VCaP (cell line): ENCODE measurements at regions not wholly inside any gene's neighbourhood (a gene's known extent, or its start where the extent isn't known, plus 50 kb on each side); places are given as distances from the start of the nearest gene placed in this dataset.
A peak's percentile ranks its signal among the peaks of the same experiment; 100 is the strongest.

Experiments
- H3K27ac ChIP-seq: fragments of 450-650 bp; 2 replicates; pipeline ENCODE4 v1.5.1; 2017
- TF ChIP-seq, protein P1 (sequence below): fragments of 450-650 bp; conservative IDR thresholded peaks from 2 replicates; pipeline ENCODE4 v1.5.1; 2017; ENCODE audit warnings: mild to moderate bottlenecking, moderate library complexity

DNA sequence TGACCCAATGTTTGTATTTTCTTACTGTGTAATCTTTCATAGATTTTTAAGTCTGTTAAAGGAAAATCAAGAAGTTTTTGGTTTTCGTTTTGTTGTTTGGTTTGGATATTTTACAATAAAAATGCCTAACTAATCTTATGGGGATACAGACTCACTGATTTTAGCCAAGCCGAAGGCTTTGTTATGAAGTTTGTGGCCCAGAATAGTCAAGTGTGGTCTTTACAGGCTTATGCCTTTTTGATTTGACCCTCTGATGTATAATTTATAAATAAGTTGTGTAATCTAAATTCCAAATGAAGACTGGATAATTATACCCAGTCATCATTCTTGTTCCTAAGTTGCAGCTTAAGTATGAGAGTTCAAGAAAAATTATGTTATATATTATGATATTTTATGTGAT, 739.3 kb downstream of the ADGRL2 start:
- TF ChIP-seq, protein P1, sequence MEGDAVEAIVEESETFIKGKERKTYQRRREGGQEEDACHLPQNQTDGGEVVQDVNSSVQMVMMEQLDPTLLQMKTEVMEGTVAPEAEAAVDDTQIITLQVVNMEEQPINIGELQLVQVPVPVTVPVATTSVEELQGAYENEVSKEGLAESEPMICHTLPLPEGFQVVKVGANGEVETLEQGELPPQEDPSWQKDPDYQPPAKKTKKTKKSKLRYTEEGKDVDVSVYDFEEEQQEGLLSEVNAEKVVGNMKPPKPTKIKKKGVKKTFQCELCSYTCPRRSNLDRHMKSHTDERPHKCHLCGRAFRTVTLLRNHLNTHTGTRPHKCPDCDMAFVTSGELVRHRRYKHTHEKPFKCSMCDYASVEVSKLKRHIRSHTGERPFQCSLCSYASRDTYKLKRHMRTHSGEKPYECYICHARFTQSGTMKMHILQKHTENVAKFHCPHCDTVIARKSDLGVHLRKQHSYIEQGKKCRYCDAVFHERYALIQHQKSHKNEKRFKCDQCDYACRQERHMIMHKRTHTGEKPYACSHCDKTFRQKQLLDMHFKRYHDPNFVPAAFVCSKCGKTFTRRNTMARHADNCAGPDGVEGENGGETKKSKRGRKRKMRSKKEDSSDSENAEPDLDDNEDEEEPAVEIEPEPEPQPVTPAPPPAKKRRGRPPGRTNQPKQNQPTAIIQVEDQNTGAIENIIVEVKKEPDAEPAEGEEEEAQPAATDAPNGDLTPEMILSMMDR = no peak
- H3K27ac ChIP-seq = no peak overlapping the region

DNA sequence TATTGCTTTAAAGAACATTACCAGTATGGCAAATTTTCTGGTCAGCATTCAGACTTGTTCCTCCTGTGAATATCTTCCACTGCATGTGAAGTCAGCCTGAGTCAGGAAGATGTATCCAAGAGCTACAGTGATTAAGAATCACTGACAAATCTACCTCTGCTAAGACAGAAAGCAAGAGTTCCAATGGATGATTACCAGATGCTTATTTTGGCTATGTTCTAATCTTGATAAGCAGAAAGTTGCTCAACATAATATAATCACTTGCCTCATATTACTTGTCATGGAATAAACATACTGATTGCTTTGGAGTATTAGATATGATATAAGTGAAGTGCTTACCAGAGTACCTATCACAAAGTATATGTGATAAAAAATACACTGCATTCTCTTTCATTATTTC, 738.1 kb downstream of the ADGRL2 start:
- TF ChIP-seq, protein P1 = no peak
- H3K27ac ChIP-seq = no peak overlapping the region

DNA sequence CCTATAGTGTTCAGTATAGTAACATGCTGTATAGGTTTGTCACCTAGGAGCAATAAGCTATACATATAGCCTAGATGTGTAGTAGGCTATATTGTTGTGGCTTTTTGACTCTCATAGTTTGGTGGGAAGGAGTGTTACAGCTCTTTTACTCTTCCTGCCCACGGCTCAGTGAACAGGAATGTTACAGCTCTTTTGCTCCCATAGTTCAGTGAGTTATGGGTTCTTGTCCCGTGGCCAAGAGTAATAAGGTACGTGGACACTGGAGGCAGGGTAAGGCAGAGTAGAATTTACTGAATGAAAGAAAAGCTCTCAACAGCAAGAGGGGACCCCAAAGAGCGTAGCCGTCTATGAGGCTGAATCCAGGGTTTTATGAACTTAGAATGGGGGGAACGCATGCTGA, 734.3 kb downstream of the ADGRL2 start:
- no peak overlapping the region for H3K27ac ChIP-seq
- TF ChIP-seq, protein P1 = no peak

DNA sequence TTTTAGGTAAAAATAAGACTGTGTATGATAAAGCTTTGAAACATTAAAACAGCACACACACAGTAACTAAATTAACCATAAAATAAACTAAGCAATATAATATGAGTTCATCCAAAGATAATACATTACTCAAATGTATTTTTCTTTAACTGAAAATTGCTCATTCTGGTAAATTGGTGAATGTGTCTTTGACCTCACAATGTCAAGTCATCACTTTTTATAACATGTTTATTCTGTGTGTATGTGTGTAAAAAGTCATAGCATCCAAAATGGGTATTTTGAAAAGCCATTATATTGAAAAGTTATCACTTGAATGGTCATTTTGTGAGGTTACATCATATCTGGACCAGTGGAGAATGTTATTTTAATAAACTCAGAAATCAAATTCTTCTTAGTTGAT, 724.6 kb downstream of the ADGRL2 start:
- TF ChIP-seq, protein P1 = no peak
- H3K27ac ChIP-seq = no peak overlapping the region

DNA sequence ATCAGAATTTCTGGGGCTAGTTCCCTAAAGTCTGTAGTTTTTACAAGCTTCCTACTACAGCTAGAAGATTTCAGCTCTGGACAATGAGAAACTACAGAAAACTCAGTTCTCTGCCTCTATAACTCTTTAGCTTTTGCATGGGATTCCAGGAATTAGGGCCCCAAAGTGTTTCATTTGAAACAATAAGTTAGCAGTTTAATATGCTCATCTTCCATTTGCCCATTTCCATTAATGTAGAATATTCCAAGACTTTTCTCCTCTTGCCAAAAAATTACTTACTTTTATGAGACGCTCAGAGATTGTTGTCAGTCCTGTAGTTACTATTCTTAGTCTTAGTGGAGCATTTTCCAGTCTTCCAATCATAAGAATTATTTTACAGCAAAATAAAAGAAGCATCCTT, 719.9 kb downstream of the ADGRL2 start:
- H3K27ac ChIP-seq = no peak overlapping the region
- TF ChIP-seq, protein P1 = no peak

DNA sequence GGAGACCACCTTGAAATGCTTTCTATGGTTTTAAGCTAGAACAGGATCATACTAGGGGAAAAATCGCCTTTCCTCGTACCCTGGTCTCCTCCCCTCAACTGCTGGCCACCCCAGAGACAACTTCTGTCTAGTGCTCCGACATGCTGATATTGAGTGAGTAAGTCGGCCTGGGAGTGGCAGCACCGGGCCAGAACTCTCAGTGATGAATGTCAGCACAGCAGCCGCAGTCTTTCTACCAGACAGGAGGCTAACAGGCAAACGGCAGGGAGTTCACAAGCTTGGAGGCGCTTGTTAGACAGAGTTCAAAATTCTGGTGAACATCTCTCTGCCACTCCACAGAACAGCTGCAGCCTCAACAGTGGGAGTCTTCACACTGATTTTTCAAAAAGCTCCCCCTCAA, 716.9 kb downstream of the ADGRL2 start:
- H3K27ac ChIP-seq = no peak overlapping the region
- TF ChIP-seq, protein P1 = peak; percentile 63

DNA sequence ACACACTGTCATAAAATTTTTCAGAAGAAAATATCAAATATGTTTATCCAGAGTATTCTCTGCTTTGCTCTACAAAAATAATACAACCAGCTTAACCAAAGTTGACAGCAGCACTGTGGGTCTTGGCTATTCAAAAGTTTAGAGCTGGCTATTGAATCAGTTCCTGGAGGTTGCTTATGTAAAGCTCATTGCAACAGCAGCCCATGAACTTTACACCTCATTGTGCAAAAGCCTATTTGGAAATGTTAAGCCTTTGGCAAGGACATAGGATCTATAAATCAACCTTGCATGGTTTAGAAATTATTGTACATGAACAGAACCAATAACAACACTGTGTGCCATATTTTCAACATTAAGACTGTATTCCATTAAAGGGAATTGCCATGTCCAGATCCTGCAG, 714.9 kb downstream of the ADGRL2 start:
- TF ChIP-seq, protein P1 = no peak
- H3K27ac ChIP-seq = no peak overlapping the region

DNA sequence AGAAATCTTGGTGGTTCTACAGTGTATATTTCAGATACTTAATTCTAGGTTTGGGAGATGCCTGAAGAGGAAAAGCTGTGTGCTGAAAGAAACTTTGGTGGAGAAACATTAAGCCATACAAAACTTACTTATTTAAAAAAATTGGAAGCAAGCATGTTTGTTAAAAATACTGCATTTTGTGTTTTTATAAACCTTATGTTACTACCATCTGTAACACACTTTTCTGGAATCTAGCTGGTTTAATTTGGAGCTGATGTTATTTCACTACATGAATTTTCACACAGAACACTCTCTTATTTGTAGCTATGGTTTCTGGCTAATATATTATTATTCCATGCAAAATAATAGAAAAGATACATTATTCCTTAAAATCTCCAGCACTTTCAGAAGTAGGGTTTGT, 710.7 kb downstream of the ADGRL2 start:
- no peak overlapping the region for H3K27ac ChIP-seq
- TF ChIP-seq, protein P1 = no peak
